HepG2 (cell line): ENCODE measurements at regions not wholly inside any gene's neighbourhood (a gene's known extent, or its start where the extent isn't known, plus 50 kb on each side); places are given as distances from the start of the nearest gene placed in this dataset.

Experiments
- ATAC-seq: fragments of 200-7000 bp; cut with Tn5 transposase; 3 replicates; pipeline ENCODE4 v1.9.1; 2020; ENCODE audit warnings: mild to moderate bottlenecking, moderate library complexity
- BruUV-seq: library from RNA; stranded (reverse); fragments of 400-500 nt; replicated peaks from 2 replicates; lab custom pipeline; 2021; lab: Mats Ljungman, UMichigan
- CTCF ChIA-PET: fragments of 300-600 bp; formaldehyde crosslinking; extraction: SDS; loops from one replicate; lab custom pipeline; 2021; ENCODE audit warnings: low total read pairs, inconsistent platforms, low intra/inter-chr PET ratio; lab: Yijun Ruan, JAX
- POLR2A ChIA-PET: fragments of 350-600 bp; sonication (Branson Sonifier 250); formaldehyde crosslinking; loops from one replicate; lab custom pipeline; 2020; ENCODE audit warnings: antibody characterized with exemption, inconsistent platforms; lab: Yijun Ruan, JAX
- DNase-seq: peaks from one replicate; pipeline ENCODE4 v3.0.0-alpha.2; 2015; ENCODE audit warnings: low spot score
- FAIRE-seq: peaks from 3 replicates; lab custom pipeline; 2011; peaks lifted over from hg19 to GRCh38; lab: Jason Lieb, UNC
- H2AFZ ChIP-seq: one replicate; pipeline ENCODE4 v1.6.1; 2011; ENCODE audit warnings: low read length, inconsistent platforms
- H3K27ac ChIP-seq: fragments of 300-600 bp; 3 replicates; pipeline ENCODE4 v1.8.0; 2011; ENCODE audit warnings: mixed run types, mild to moderate bottlenecking, mixed read lengths, low read length, inconsistent platforms; ENCODE audit not compliant: insufficient read depth; ENCODE audit errors: extremely low read length
- H3K27me3 ChIP-seq, 2 experiments: fragments of 200-600 bp in 1 of 2; 2 replicates in 1 of 2; 3 replicates in 1 of 2; pipeline versions ENCODE4 v1.6.0 to v1.8.0; 2011; ENCODE audit warnings: low read length in 2 of 2, mild to moderate bottlenecking in 2 of 2, moderate library complexity in 2 of 2, inconsistent platforms in 1 of 2; ENCODE audit not compliant: insufficient read depth in 2 of 2, control insufficient read depth in 1 of 2
- H3K36me3 ChIP-seq, 2 experiments: fragments of 200-600 bp in 1 of 2; replicated peaks in 1 of 2; 2 replicates in 1 of 2; 3 replicates in 1 of 2; pipeline versions ENCODE4 v1.5.1 to v1.8.0; 2011; ENCODE audit warnings: low read length in 2 of 2, inconsistent platforms in 1 of 2; ENCODE audit not compliant: insufficient read depth in 2 of 2, control insufficient read depth in 1 of 2
- H3K4me1 ChIP-seq: 2 replicates; pipeline ENCODE4 v1.5.1; 2012; ENCODE audit warnings: low read length, inconsistent platforms; ENCODE audit not compliant: insufficient read depth
- H3K4me2 ChIP-seq: 2 replicates; pipeline ENCODE4 v1.6.0; 2011; ENCODE audit warnings: low read depth, low read length, inconsistent platforms
- H3K4me3 ChIP-seq, 3 experiments: fragments of 200-600 bp in 1 of 3; sonication (generic), shearing (Covaris generic) in 1 of 3; replicated peaks in 1 of 3; 2 replicates each; pipeline ENCODE4 v1.5.1; 2011 to 2016; ENCODE audit warnings: low read length in 3 of 3, inconsistent platforms in 2 of 3, low read depth in 2 of 3, mild to moderate bottlenecking in 2 of 3, control low read depth in 1 of 3, mixed read lengths in 1 of 3; ENCODE audit not compliant: insufficient read depth in 1 of 3
- H3K79me2 ChIP-seq: one replicate; pipeline ENCODE4 v1.6.1; 2011; ENCODE audit warnings: low read length, inconsistent platforms; ENCODE audit not compliant: insufficient read depth
- H3K9ac ChIP-seq: 2 replicates; pipeline ENCODE4 v1.6.0; 2011; ENCODE audit warnings: mild to moderate bottlenecking, low read depth, low read length, inconsistent platforms; ENCODE audit not compliant: insufficient read depth
- H3K9me3 ChIP-seq: 2 replicates; pipeline ENCODE4 v1.5.1; 2012; ENCODE audit warnings: mild to moderate bottlenecking, low read length
- H4K20me1 ChIP-seq: 2 replicates; pipeline ENCODE4 v1.6.0; 2011; ENCODE audit warnings: inconsistent platforms, mild to moderate bottlenecking, low read length, moderate library complexity; ENCODE audit not compliant: insufficient read depth
- E2F2 ChIP-seq: sonication (generic); formaldehyde crosslinking; IDR thresholded peaks from 2 replicates; pipeline ENCODE4 v1.4.0; 2020; ENCODE audit warnings: missing genetic modification reagents, borderline replicate concordance
- MTA1 ChIP-seq: sonication (generic); formaldehyde crosslinking; IDR thresholded peaks from 2 replicates; pipeline ENCODE4 v1.4.0; 2020; ENCODE audit warnings: missing genetic modification reagents, mild to moderate bottlenecking, borderline replicate concordance
- NCOR1 ChIP-seq: fragments of 200-600 bp; sonication (generic); IDR thresholded peaks from 2 replicates; pipeline ENCODE4 v1.7.0; 2017; ENCODE audit warnings: antibody characterized with exemption, low read length, borderline replicate concordance
- PHB2 ChIP-seq: fragments of 450-650 bp; IDR thresholded peaks from 2 replicates; pipeline ENCODE4 v1.6.1; 2018; ENCODE audit not compliant: partially characterized antibody
- PHF20 ChIP-seq: sonication (generic); formaldehyde crosslinking; IDR thresholded peaks from 2 replicates; pipeline ENCODE4 v1.5.0; 2020; ENCODE audit warnings: mild to moderate bottlenecking, missing genetic modification reagents
- SRSF1 ChIP-seq: fragments of 200-400 bp; formaldehyde crosslinking; optimal IDR thresholded peaks from 2 replicates; pipeline ENCODE3; 2017; ENCODE audit warnings: mild to moderate bottlenecking, low read depth, low read length, moderate library complexity
- SSRP1 ChIP-seq: IDR thresholded peaks from 2 replicates; pipeline ENCODE4 v1.6.1; 2016; ENCODE audit warnings: control low read depth
- ZBTB1 ChIP-seq: sonication (generic); formaldehyde crosslinking; IDR thresholded peaks from 2 replicates; pipeline ENCODE4 v1.4.0; 2020; ENCODE audit warnings: missing genetic modification reagents, borderline replicate concordance
- ZBTB49 ChIP-seq: sonication (generic); formaldehyde crosslinking; IDR thresholded peaks from 2 replicates; pipeline ENCODE4 v1.4.0; 2020; ENCODE audit warnings: missing genetic modification reagents, borderline replicate concordance
- ZFX ChIP-seq: sonication (generic); formaldehyde crosslinking; IDR thresholded peaks from 2 replicates; pipeline ENCODE4 v1.4.0; 2020; ENCODE audit warnings: mild to moderate bottlenecking, low read depth, missing genetic modification reagents, moderate library complexity
- ZNF121 ChIP-seq: sonication (generic); formaldehyde crosslinking; IDR thresholded peaks from 2 replicates; pipeline ENCODE4 v1.5.0; 2020; ENCODE audit warnings: mild to moderate bottlenecking, missing genetic modification reagents
- ZNF17 ChIP-seq: sonication (generic); formaldehyde crosslinking; IDR thresholded peaks from 2 replicates; pipeline ENCODE4 v1.5.0; 2020; ENCODE audit warnings: mild to moderate bottlenecking, missing genetic modification reagents
- ZNF562 ChIP-seq: sonication (generic); formaldehyde crosslinking; IDR thresholded peaks from 2 replicates; pipeline ENCODE4 v1.8.0; 2022; ENCODE audit warnings: missing genetic modification reagents, borderline replicate concordance
- ZNF775 ChIP-seq: sonication (generic); formaldehyde crosslinking; IDR thresholded peaks from 2 replicates; pipeline ENCODE4 v1.4.0; 2020; ENCODE audit warnings: missing genetic modification reagents, mild to moderate bottlenecking, moderate library complexity, borderline replicate concordance
- ZNF777 ChIP-seq: sonication (generic); formaldehyde crosslinking; IDR thresholded peaks from 2 replicates; pipeline ENCODE4 v1.4.0; 2020; ENCODE audit warnings: missing genetic modification reagents
- WGBS: methylation state at CpG from one replicate; pipeline ENCODE4 v1.1.6; 2017; ENCODE audit warnings: low lambda C conversion rate; 5-methylcytosine and 5-hydroxymethylcytosine counted together
- in situ Hi-C: cut with HindIII; loops from 2 replicates; pipeline ENCODE4 v1.10.0; 2017; ENCODE audit warnings: low pct_unique_long_range_greater_than_20kb; ENCODE audit not compliant: extremely low pct_ligation_motif_present
- intact Hi-C: fragments of 100-400 bp; cut with micrococcal nuclease; formaldehyde crosslinking; loops from one replicate; pipeline ENCODE4 v1.10.0; 2022; ENCODE audit not compliant: unreplicated experiment
- TF ChIP-seq, protein P1 (sequence below): sonication (generic); formaldehyde crosslinking; conservative IDR thresholded peaks from 2 replicates; pipeline ENCODE4 v1.4.0; 2020; ENCODE audit warnings: missing genetic modification reagents

DNA sequence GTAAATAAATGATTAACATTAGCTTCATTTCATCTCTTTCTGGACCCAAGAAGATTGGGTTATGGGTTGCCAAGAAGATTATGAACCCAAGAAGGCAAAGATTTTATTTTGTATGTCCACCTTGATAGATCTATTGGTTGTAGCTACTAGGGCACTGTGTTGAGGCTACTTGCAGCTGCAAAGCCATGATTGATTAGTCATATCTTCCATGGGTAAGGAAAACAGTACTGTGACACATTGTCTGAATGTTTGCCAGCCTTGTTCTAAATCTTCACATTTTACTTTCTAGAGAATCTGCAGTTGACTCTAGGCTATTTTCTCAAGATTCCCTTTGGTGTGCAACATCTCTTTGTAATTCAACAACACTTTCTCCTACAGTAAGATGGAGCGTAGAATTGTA is 229.2 kb upstream of the KCNH8 start (continued):
- TF ChIP-seq ZNF17 (no peak), SSRP1 (CRISPR knock-in tag) (no peak), ZBTB1 (no peak), ZNF562 (CRISPR knock-in tag) (no peak), ZNF777 (CRISPR knock-in tag) (no peak), ZBTB49 (CRISPR knock-in tag) (no peak)
- TF ChIP-seq, protein P1, sequence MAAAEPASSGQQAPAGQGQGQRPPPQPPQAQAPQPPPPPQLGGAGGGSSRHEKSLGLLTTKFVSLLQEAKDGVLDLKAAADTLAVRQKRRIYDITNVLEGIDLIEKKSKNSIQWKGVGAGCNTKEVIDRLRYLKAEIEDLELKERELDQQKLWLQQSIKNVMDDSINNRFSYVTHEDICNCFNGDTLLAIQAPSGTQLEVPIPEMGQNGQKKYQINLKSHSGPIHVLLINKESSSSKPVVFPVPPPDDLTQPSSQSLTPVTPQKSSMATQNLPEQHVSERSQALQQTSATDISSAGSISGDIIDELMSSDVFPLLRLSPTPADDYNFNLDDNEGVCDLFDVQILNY: no peak

- Histone ChIP-seq H3K9me3 (no peaks in the 10 kb centered on the region), H4K20me1 (no peaks in the 10 kb centered on the region), H3K27ac (no peak overlapping the region), H3K36me3 (no peaks in the 10 kb centered on the region), H3K4me3 (no peak overlapping the region), H3K4me1 (no peaks in the 10 kb centered on the region), H2AFZ (no peak overlapping the region), H3K79me2 (no peaks in the 10 kb centered on the region), H3K27me3 (no peaks in the 10 kb centered on the region), H3K4me2 (no peak overlapping the region), H3K9ac (no peak overlapping the region)
- CTCF ChIA-PET: no interaction called here
- intact Hi-C loops: no loop called here
- ATAC-seq (no peak), DNase-seq (no peak), FAIRE-seq (no peak)
- TF ChIP-seq PHB2: no peak
- no peak for TF ChIP-seq NCOR1
- TF ChIP-seq PHF20 (CRISPR knock-in tag): no peak
- TF ChIP-seq SRSF1: no peak
- no peak for TF ChIP-seq MTA1 (CRISPR knock-in tag)
- TF ChIP-seq ZFX (CRISPR knock-in tag): no peak
- TF ChIP-seq ZNF775 (CRISPR knock-in tag): no peak
- no peak for TF ChIP-seq ZNF121 (CRISPR knock-in tag)
- TF ChIP-seq E2F2: no peak
- in situ Hi-C loops: no loop called here
- BruUV-seq: no TSS peak
- POLR2A ChIA-PET: no interaction called here
- 4% methylated on average over 1 of the region's 1 CpG for WGBS
Observed at GRCh38 chr3:18917923-18918322, 230.4 kb upstream of the KCNH8 start.
